M059J (cell line): ENCODE measurements at regions not wholly inside any gene's neighbourhood (a gene's known extent, or its start where the extent isn't known, plus 50 kb on each side); places are given as distances from the start of the nearest gene placed in this dataset.
A peak's percentile ranks its signal among the peaks of the same experiment; 100 is the strongest.

Source experiments
- DNase-seq: peaks from one replicate; pipeline ENCODE4 v3.0.0-alpha.2; 2012; ENCODE audit warnings: low read depth

DNA sequence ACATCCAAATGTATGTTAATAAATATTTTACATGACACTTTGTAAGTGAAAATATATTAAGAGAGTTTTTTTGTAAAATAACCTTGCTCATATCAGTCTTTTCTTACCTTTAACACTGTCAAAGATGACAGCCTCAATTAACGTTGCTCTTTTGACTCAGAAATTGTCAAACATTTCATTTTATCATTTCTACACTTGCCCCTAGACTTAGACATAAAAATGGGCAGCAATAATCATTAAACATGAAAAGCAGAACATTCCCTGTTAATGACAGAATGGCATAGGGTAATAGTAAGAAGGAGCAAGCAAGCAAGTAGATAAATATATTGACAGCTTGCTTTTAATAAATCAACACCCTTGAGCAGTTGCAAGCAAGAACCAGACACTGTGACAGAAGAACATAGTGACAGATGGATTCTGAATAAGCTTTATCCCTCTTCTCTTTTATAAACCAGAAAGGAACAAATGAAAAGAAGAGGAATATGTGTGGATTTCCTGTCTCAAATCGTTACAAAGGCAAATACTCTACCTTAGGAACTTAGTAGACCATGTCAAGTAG, 796.0 kb upstream of the CHD1 start:
- no peak for DNase-seq

DNA sequence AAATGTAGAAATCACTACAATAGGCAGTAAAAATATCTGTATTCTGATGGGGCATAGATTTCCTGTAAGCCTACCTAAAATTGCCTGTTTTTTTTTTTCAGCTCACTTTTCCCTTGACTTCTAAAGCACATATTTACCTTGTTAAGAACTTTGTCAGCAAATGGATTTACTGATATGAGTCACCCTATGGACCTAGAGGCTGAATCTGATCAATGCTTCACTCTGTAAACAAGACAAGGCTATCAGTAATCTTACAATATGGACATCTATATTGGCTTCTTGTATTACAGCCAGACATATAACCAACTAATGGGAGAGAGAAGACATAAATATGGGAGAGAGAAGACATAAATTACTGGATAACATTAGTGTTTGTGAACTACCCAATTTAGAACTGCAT, 792.7 kb upstream of the CHD1 start:
- DNase-seq: no peak

DNA sequence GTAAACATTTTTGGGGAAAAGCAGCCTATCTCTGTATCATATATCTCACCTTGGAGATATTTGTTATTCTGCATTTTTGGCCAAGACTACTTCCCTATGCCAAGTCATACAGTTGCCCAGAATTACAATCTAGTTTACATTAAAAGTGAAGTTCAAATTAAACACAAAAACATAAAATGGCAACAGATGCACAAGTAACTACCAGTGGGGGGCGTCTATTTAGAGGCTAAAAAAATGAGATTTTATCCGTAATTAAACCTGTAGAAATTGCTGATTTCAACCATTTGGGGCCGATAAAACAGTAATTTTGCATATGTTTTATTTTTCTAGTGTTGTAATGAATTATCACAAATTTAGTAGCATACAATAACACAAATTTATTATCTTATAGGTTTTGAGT, 787.1 kb upstream of the CHD1 start:
- no peak for DNase-seq

DNA sequence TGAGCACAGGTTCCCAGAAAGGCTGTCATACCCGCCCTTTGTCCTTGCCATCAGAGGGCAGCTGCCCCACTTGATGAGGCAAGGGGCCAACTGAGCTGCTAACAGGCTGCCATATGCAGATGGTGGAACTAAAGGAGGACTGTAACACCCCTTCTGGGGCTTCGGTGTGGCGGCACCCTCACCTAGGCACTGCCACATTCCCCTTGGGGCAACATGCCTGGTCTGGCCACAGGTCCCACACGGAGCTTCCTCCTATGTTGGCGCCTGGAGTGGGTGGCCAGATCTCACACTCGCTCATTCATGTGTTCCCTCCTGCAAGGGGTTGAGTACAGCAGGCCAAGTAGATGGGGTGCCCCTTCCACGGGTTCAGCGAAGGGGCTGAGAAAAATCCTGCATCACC, 777.4 kb upstream of the CHD1 start:
- DNase-seq: no peak

DNA sequence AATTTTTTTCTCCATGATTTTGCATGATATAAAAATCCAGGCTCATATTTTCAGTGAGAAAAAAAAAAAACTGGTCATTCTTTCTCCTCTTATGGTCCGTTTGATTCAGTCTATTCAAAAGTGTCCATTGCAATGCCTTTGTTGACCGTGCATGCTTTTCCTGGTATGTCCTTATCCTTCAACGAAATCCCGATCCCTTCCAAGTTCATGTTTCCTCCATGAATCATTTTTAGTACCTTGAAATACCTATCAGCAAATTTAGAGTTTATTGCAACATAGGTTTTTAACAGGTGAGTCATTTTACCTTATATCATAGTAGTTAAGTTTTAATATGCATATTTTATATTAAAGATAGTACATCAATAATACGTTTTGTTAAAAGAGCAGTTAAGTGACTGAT, 773.8 kb upstream of the CHD1 start:
- no peak for DNase-seq

DNA sequence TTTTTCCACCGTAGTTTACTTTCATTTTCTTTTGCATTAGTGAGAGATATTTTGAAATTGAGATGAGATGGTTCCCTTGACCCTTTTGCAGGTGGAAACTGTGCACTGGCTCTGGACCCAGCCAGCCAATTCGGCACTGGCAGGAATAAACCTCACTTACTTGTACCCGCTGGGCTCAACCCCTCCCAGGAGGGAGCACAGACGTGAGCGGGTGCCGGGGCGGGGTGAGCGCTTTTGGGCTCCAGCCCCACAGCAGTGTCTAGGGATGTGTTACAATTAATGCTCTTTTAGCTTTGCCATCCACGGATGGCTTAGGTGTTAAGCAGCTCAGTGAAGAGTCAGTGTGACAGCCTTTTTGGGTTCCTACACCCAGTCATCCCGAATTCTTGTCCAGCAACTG, 766.1 kb upstream of the CHD1 start:
- DNase-seq: no peak

DNA sequence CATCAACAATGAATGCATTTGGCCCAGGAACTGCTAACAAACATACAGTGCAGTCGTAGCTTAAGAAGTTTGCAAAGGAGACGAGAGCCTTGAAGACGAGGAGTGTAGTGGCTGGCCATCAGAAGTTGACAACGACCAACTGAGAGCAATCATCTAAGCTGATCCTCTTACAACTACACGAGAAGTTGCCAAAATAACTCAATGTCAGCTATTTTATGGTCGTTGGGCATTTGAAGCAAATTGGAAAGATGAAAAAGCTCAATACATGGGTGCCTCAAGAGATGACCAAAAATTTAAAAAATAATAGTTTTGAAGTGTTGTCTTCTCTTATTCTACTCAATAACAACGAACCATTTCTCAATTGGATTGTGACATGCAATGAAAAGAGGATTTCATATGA, 757.7 kb upstream of the CHD1 start:
- no peak for DNase-seq

DNA sequence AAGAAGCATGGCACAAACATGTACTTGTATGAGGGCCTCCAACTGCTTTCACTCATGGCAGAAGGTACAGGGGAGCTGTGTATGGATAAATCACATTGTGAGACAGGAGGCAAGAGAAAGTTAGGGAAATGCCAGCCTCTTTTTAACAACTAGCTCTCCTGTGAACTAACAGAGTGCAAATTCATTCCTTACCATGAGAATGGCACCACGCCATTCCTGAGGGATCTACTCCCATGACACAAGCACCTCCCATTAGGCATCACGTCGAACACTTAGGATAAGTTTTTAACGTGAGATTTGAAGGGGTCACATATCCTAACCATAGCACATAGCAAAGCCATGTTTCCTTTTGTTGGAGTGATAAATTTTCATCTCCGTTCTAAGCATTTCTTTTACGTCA, 747.2 kb upstream of the CHD1 start:
- DNase-seq: no peak

DNA sequence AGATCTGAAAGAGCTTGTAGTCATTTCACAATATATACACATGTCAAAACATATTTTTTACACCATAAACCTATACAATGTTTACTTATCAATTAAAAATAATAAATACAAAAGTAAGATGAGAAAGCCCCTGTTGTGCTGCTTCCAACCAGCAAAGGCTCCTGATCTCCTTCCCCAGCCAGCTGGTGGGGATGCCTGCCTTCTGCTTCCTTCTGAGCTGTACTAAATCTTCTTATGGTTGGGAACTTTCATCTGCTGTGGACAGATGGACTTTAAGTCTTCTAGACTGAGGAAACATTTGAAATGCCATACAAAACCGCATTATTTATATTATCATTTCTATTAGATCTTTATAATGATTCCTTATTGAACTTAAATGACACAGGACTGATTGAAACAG, 745.3 kb upstream of the CHD1 start:
- DNase-seq: no peak

DNA sequence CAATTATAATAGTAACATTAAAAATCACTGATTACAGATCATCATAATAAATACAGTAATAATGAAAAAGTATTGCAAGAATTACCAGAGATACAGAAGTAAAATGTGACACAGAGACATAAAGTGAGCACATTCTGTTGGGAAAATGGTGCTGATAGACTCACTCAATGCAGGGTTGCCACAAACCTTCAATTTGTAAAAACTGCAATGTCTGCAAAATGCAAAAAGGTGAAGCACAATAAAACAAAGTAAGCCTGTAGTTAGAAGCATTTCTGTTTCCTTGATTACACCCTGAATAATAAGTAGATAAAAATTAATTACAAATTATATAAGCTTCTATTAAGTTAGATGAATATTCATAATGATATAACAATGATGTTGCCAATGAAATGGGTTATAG, 736.2 kb upstream of the CHD1 start:
- DNase-seq: no peak

DNA sequence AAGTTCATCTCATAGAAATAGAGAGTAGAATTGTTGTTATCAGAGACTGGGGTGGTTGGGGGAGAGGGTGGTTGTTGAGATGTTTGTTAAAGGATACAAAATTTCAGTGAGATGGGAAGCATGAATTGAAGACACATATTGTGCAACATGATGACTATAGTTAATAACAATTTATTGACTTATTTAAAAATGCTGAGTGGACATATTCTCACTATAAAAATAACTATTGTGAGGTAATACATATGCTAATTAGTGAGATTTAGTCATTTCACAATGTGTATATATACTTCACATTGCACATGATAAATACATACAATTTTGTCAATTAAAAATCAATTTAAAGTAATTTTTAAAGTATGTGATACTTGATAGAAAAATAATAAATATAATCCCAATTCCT, 722.5 kb upstream of the CHD1 start:
- DNase-seq: no peak

DNA sequence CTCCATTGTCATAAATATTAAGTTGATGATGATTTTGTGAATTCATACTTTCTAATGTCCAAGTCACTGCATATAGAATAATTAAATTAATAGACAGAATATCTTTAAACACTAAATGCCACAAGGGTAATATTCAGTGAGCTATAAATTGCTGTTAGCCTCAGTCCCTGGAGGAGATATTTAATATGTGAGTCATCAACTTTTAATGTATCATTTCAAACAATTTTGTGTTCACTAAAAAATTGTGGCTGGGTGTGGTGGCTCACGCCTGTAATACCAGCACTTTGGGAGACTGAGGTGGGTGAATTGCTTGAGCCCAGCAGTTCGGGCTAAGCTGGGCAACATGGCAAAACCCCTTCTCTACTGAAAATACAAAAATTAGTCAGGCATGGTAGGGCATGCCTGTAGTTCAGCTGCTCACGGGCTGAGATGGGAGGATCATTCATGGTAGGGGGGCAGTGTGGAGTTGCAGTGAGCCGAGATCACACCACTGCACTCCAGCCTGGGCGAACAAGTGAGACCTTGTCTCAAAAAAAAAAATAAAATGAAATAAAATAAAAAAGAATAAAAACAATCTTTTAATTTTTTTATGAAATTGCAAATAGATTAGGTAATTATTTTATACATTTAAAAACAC, 717.3 kb upstream of the CHD1 start:
- DNase-seq: no peak

DNA sequence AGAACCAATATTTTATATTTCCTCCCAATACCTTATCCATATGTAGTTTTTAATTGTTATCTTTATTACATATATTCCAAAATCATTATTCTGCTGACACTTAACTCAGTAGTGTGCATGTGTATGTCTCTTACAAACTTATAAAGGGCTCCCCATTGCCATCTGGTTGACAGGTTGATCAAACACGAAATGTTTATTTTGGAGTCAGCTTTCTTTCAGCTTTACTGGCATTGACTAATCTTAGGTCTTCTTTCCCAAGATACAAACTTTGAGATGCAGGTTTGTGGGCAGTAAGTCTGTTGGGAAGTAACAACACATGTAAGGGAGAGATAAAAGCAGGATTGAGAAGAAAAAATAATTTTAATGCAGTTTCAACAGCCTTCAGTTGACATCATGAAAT, 716.0 kb upstream of the CHD1 start:
- DNase-seq: no peak

DNA sequence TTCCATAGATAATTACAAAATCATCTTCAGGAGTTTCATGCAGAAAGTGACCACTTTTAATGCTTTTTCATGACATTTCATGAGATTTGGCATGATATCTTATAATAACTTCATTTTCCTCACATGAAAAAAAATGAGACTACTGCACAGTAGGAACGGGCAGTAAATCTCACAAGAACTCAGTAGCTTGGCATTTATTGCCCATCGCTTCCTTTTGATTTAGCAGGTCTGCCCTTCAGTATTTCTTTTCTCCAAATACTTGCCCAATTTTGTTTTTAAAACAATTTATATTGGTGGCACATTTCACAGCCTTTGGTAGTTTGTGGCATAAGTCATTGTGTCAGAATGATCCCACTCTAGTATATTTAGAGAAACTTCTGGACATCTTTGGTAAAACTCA, 711.8 kb upstream of the CHD1 start:
- DNase-seq: no peak

DNA sequence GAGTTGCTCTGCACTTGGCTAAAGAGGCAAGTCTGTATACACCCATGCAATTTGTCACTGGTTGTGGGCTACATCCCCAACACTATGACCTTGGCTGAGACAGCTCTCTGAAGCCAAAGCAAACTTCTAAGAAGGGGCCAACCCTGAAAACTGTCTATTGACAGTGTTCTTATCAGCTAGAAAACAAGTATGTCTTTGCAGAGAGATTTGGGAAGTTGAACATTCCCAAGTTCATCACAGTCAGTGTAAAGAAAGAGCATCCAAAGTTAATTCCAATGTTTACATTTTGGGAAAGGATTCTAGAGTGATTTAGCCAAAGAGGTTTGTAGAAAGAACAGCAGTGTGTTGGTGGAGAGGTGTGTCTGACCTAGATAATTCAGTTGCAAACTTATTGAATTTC, 711.1 kb upstream of the CHD1 start:
- DNase-seq: no peak

DNA sequence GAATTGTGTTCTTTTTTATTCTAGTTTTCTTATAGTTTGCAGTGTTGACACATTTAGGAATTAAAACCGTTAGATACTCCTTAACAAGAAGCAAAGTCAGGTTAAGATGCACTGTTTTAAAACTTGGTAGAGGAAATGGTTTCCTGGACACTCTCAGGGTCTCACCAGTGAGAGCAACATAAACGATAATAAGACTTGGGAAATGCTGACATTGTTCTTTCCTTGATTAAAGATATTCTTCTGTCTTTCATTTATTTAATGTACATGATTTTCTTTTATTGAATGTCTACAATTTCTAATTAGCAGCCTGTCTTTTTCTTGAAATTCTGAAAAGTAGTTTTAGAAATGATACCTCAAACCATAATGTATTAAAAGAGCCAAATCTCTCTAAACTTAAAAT, 707.9 kb upstream of the CHD1 start:
- DNase-seq: no peak

DNA sequence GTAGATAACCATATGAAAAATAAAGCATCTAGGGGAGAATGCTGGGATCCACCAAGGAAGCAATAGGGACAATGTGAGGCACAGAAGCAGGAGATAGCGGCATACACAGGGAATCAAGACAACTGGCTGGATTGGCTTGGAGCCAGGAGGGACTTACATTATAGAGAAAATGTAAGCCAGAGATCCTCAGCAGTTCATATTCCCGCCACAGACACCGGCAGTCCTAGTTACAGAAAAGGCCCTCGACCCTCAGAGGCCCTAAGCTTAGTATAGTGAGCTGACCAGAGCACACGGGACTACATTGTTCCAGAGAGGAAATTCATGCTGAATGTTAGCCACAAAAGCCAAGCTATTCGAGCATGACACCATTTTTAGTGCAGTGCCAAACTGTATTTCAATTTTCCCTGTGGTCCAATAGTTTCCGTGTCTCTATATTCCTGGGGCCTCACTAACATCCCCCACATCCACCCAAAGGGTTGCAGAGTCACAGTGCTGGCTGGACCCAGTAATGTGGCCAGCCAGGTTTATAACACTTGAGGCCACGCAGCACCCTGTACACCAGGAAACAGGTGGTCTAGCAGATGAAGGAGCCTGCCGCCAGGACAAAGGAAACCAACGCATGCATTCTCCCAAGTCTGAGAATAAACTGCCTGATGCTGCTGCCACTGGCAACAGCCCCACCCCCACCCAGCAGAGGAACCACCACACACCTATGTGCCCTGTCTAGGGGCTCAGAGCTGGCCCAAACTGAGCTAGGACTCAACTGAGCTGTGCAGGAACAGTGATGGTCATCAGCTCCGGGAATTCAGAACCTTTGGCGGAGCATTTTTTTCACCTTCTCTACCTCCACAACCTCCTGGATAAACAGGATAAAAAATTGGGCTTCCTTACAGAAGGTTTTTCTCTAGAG, 693.2 kb upstream of the CHD1 start:
- no peak for DNase-seq

DNA sequence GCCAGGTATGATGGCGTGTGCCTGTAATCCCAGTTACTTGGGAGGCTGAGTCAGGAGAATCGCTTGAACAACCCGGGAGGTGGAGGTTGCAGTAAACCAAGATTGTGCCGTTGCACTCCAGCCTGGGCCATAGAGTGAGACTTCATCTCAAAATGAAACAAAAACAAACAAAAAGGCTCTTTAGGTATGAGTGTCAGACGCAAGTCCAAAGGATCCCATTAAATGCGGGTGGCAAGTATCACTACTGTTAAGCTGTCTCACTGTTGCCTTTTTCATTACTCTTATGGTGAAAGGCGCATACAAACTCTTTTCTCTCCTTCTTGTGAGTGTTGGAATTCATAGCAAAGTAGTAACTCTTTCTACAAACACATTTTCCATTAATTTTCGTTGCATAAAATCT, 688.5 kb upstream of the CHD1 start:
- no peak for DNase-seq

DNA sequence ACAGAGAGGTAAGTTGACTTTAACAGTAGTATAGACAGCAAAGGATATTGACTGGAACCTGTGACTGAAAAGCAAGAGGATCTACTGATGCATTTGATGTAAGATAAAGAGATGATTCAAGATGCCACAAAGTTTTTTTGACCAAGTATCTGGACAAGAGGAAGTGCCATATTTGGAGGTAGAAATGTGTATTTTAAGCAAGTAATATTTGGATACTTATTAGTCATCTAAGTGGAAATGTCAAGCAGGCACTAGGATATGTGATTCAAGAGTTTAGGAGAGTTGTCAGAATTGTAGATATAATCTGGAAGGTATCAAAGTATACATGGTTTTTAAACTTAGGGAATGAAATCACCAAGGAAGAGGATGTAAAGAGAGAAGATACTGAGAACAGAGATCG, 686.1 kb upstream of the CHD1 start:
- no peak for DNase-seq

DNA sequence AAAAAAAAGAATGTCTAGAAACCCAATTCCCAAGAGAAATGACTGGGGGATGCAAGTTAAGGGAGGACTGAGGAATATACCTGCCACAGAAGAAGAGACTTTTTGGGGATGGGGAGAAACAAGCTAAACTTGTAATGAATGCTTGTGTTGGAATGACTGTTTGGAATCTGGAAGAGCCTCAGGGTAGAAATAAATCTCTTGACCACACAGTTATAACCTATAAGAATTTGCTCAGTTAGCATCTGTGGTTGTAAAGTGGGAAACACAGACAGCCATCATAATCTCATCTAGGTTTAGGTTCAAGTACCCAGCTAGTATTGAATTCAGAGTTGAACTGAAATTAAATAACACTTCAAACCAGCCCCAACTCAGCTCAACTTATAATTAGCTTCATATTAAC, 678.3 kb upstream of the CHD1 start:
- peak; percentile 58 for DNase-seq

DNA sequence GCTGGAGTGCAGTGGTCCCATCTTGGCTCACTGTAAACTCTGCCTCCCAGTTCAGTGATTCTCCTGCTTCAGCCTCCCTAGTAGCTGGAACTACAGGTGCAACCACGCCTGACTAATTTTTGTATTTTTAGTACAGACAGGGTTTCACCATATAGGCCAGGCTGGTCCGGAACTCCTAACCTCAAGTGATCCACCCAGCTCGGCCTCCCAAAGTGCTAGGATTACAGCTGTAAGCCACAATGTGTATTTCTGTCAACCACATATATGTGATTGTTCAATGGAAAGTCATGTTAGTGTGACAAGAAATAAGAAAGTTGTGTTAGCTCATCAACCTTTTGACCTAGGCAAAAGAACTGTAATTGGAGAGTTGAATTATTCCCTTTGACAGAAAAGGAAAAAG, 677.1 kb upstream of the CHD1 start:
- DNase-seq: peak; percentile 60

DNA sequence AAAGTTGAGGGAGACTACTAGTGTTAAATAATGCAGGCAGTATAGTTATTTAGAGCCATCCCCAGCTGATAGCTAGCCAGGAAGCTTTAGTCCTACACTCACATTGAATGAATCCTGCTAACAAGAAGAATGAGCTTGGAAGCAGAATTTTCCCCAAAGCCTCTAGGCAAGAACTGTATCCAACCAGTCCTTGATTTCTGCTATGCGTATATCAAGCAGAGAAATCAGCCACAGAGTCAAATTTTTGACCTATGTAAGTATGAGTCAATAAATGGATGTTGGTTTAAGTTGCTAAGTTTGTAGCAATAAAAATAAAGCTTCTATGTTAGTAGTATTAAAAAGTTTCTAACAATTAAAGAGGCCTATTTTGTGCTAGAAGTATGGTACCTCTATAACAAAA, 672.1 kb upstream of the CHD1 start:
- peak; percentile 65 for DNase-seq

DNA sequence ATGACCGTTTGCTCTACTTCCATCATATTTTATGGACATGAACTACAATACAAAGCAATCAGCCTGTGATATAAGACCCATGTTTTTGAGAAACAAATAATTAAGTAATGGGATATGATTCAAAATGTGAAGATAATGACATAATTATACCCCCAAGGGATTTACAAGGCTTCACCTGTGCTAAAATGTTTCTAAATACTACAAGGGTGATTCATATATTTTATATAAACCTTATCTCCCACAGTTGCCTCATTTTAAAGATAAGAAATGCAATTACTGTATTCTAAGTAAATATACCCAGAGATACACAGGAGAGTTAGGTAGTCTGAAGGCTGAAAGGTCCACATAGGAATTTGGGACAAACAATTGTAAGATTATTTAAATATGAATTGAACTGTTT, 662.0 kb upstream of the CHD1 start:
- DNase-seq: no peak
